ENCODE measurements at regions not wholly inside any gene's neighbourhood (a gene's known extent, or its start where the extent isn't known, plus 50 kb on each side); places are given as distances from the start of the nearest gene placed in this dataset.

DNA sequence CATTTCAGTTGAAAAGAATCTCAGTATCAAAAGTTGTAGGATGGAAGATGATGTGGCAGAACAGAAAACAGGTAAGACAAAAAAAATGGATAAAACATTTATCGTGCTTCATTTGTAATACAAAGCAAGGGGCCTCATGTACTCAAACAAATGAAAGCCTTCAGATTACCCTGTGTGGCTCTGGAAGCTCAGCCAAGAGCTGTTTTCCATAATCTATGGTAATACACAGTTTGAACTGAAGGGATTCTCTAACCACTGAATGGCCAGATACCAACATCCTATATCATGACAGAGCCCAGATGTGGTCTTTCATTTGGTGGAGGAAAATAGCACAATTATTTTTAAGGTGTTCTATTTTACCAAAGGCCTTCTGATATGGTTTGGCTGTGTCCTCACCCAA lies 272.1 kb upstream of the RND3 start:
- DNase-seq (ENCODE audit: low read depth, low spot score) = no peak
- Histone ChIP-seq H3K36me3 (ENCODE audit: insufficient read depth, low read length) (no peaks in the 10 kb centered on the region), H3K9ac (ENCODE audit: insufficient read length) (no peak overlapping the region), H3K9me3 (ENCODE audit: low read depth, low read length) (no peaks in the 10 kb centered on the region), H3K27ac (no peak overlapping the region), H3K4me3 (no peak overlapping the region)
- TF ChIP-seq POLR2AphosphoS5 (IDR thresholded peaks at IDR 0.05; ENCODE audit: borderline replicate concordance, low read depth, low read length) = no peak

- Histone ChIP-seq H3K27ac (no peak overlapping the region), H3K9ac (ENCODE audit: insufficient read length) (no peak overlapping the region), H3K9me3 (ENCODE audit: low read depth, low read length) (no peaks in the 10 kb centered on the region), H3K4me3 (no peak overlapping the region), H3K36me3 (ENCODE audit: insufficient read depth, low read length) (no peaks in the 10 kb centered on the region)
- no peak for TF ChIP-seq POLR2AphosphoS5 (IDR thresholded peaks at IDR 0.05; ENCODE audit: borderline replicate concordance, low read depth, low read length)
- no peak for TF ChIP-seq FOXP2 (optimal IDR thresholded peaks at IDR 0.05; ENCODE audit: control extremely low read depth, extremely low read length, insufficient read depth)
- TF ChIP-seq EZH2 (IDR thresholded peaks at IDR 0.05) = no peak
- no peak for DNase-seq (ENCODE audit: low read depth, low spot score)
Observed at GRCh38 chr2:150759106-150759505, 271.6 kb upstream of the RND3 start.

DNA sequence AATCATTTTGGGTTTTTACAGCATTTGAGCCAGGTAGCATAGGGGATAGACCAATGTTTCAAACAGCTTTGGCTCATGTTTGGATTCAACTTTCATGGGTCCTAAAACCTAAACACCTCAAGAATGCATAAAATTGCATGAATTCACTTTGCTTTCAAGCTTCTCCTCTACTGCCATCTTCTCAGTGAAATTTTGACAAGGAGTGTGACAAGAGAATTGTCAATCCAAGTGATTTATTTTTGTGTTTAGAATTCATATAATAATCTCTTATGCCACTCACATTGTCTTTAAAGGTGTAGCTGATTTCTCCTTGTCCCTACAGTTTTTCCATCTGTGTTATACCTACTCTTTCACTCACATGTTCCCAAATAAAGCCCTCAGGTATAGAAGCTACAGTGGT lies 264.8 kb upstream of the RND3 start:
- no peak overlapping the region for H3K9ac ChIP-seq (ENCODE audit: insufficient read length)
- H3K36me3 ChIP-seq (ENCODE audit: insufficient read depth, low read length) = no peaks in the 10 kb centered on the region
- no peak for TF ChIP-seq POLR2AphosphoS5 (IDR thresholded peaks at IDR 0.05; ENCODE audit: borderline replicate concordance, low read depth, low read length)
- TF ChIP-seq FOXP2 (optimal IDR thresholded peaks at IDR 0.05; ENCODE audit: control extremely low read depth, extremely low read length, insufficient read depth) = no peak
- no peak overlapping the region for H3K27ac ChIP-seq
- H3K4me3 ChIP-seq = no peak overlapping the region
- DNase-seq (ENCODE audit: low read depth, low spot score) = no peak
- H3K9me3 ChIP-seq (ENCODE audit: low read depth, low read length) = no peaks in the 10 kb centered on the region

DNA sequence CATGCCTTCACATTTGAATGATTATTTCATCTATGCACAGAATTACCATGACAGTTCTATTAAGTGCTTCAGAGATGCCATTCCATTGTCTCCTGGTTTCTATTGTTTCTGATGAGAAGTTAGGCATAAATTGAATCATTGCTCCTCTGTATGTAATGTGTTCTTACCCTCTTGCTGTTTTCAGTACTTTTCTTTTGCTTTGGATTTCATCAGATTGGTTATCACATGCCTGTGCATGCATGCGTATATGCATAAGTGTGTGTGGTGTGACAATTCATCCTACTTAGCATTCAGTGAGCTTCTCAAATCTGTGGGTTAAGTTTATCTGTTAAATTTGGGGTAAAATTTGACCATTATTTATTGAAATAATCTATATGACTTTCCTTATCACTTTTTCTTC lies 263.3 kb upstream of the RND3 start:
- Histone ChIP-seq H3K4me3 (no peak overlapping the region), H3K36me3 (ENCODE audit: insufficient read depth, low read length) (no peaks in the 10 kb centered on the region), H3K9ac (ENCODE audit: insufficient read length) (no peak overlapping the region), H3K27ac (no peak overlapping the region), H3K9me3 (ENCODE audit: low read depth, low read length) (no peaks in the 10 kb centered on the region)
- TF ChIP-seq EZH2 (IDR thresholded peaks at IDR 0.05) (no peak), FOXP2 (optimal IDR thresholded peaks at IDR 0.05; ENCODE audit: control extremely low read depth, extremely low read length, insufficient read depth) (no peak), POLR2AphosphoS5 (IDR thresholded peaks at IDR 0.05; ENCODE audit: borderline replicate concordance, low read depth, low read length) (no peak)
- no peak for DNase-seq (ENCODE audit: low read depth, low spot score)

- Histone ChIP-seq H3K4me3 (no peak overlapping the region; the same call in 1 of the 2 replicates), H3K36me3 (ENCODE audit: insufficient read depth, low read length) (no peaks in the 10 kb centered on the region), H3K27ac (no peak overlapping the region), H3K9me3 (ENCODE audit: low read depth, low read length) (no peaks in the 10 kb centered on the region), H3K9ac (ENCODE audit: insufficient read length) (no peak overlapping the region)
- DNase-seq (ENCODE audit: low read depth, low spot score) = no peak
- no peak for TF ChIP-seq FOXP2 (optimal IDR thresholded peaks at IDR 0.05; ENCODE audit: control extremely low read depth, extremely low read length, insufficient read depth)
- no peak for TF ChIP-seq EZH2 (IDR thresholded peaks at IDR 0.05)
- TF ChIP-seq POLR2AphosphoS5 (IDR thresholded peaks at IDR 0.05; ENCODE audit: borderline replicate concordance, low read depth, low read length) = no peak
Observed at GRCh38 chr2:150742094-150742493, 254.6 kb upstream of the RND3 start.

- TF ChIP-seq POLR2AphosphoS5 (IDR thresholded peaks at IDR 0.05; ENCODE audit: borderline replicate concordance, low read depth, low read length) = no peak
- TF ChIP-seq EZH2 (IDR thresholded peaks at IDR 0.05) = no peak
- no peak for TF ChIP-seq FOXP2 (optimal IDR thresholded peaks at IDR 0.05; ENCODE audit: control extremely low read depth, extremely low read length, insufficient read depth)
- H3K4me3 ChIP-seq = no peak overlapping the region
- no peak for DNase-seq (ENCODE audit: low read depth, low spot score)
- H3K9ac ChIP-seq (ENCODE audit: insufficient read length) = no peak overlapping the region
- no peaks in the 10 kb centered on the region for H3K36me3 ChIP-seq (ENCODE audit: insufficient read depth, low read length)
- H3K27ac ChIP-seq = no peak overlapping the region
- H3K9me3 ChIP-seq (ENCODE audit: low read depth, low read length) = no peaks in the 10 kb centered on the region
Observed at GRCh38 chr2:150735894-150736498, 248.5 kb upstream of the RND3 start.

DNA sequence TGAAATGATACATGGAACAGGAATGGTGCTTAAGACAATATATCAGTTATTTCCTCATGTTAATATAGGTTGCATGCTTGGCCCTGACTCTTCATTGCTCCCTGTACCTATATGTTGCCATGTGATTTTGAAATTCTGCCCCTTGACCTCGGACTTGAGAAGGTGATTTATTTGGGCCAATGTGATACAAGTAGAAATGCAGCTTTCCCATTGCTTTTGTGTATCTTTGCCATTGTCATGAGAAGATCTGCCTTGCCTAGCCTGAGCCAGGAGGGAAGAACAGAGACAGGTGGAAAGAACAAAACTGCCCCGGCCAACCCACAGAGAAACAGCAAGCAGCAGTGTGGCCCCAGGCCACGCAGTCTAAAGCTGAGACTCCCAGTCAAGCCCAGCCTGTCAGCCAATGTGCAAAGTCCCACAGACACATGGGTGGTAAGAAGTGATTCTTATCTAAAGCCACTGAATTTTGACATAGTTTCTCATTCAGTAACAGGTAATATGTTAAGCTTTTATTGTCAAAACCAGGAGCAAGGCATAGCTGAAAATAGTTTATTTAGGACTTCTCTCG lies 245.7 kb upstream of the RND3 start:
- TF ChIP-seq FOXP2 (optimal IDR thresholded peaks at IDR 0.05; ENCODE audit: control extremely low read depth, extremely low read length, insufficient read depth) = no peak
- no peak for TF ChIP-seq POLR2AphosphoS5 (IDR thresholded peaks at IDR 0.05; ENCODE audit: borderline replicate concordance, low read depth, low read length)
- TF ChIP-seq EZH2 (IDR thresholded peaks at IDR 0.05) = no peak
- no peak overlapping the region for H3K27ac ChIP-seq
- no peaks in the 10 kb centered on the region for H3K9me3 ChIP-seq (ENCODE audit: low read depth, low read length)
- H3K36me3 ChIP-seq (ENCODE audit: insufficient read depth, low read length) = no peaks in the 10 kb centered on the region
- DNase-seq (ENCODE audit: low read depth, low spot score) = no peak
- no peak overlapping the region for H3K4me3 ChIP-seq
- no peak overlapping the region for H3K9ac ChIP-seq (ENCODE audit: insufficient read length)

DNA sequence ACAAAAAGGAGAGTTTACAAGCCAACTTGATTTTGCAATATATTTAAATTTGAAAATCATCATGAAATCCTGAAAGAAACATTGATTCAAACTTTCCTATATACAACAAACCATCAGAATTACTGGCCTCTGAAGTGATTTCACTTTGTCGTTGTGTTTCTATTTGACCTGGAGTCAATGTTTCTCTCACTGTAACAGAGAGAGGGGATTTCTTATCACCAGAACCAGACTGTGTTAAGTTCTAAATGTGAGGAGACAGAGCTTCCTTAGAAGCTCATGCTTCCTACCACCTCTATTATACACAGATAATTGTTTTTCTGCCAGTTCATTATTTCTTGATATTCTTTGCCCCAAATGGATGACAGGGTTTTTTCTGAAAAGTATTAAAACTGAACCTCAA lies 245.0 kb upstream of the RND3 start:
- Histone ChIP-seq H3K36me3 (ENCODE audit: insufficient read depth, low read length) (no peaks in the 10 kb centered on the region), H3K27ac (no peak overlapping the region), H3K4me3 (no peak overlapping the region), H3K9me3 (ENCODE audit: low read depth, low read length) (no peaks in the 10 kb centered on the region), H3K9ac (ENCODE audit: insufficient read length) (no peak overlapping the region)
- no peak for DNase-seq (ENCODE audit: low read depth, low spot score)
- TF ChIP-seq FOXP2 (optimal IDR thresholded peaks at IDR 0.05; ENCODE audit: control extremely low read depth, extremely low read length, insufficient read depth) (no peak), EZH2 (IDR thresholded peaks at IDR 0.05) (no peak), POLR2AphosphoS5 (IDR thresholded peaks at IDR 0.05; ENCODE audit: borderline replicate concordance, low read depth, low read length) (no peak)

GRCh38 chr2:150732064-150732463 lies 244.6 kb upstream of the RND3 start:
- Histone ChIP-seq H3K27ac (no peak overlapping the region), H3K36me3 (ENCODE audit: insufficient read depth, low read length) (no peaks in the 10 kb centered on the region), H3K9ac (ENCODE audit: insufficient read length) (no peak overlapping the region), H3K9me3 (ENCODE audit: low read depth, low read length) (no peaks in the 10 kb centered on the region), H3K4me3 (no peak overlapping the region)
- no peak for DNase-seq (ENCODE audit: low read depth, low spot score)
- TF ChIP-seq FOXP2 (optimal IDR thresholded peaks at IDR 0.05; ENCODE audit: control extremely low read depth, extremely low read length, insufficient read depth) (no peak), POLR2AphosphoS5 (IDR thresholded peaks at IDR 0.05; ENCODE audit: borderline replicate concordance, low read depth, low read length) (no peak), EZH2 (IDR thresholded peaks at IDR 0.05) (no peak)
